ENCODE measurements at regions not wholly inside any gene's neighbourhood (a gene's known extent, or its start where the extent isn't known, plus 50 kb on each side); places are given as distances from the start of the nearest gene placed in this dataset.

DNA sequence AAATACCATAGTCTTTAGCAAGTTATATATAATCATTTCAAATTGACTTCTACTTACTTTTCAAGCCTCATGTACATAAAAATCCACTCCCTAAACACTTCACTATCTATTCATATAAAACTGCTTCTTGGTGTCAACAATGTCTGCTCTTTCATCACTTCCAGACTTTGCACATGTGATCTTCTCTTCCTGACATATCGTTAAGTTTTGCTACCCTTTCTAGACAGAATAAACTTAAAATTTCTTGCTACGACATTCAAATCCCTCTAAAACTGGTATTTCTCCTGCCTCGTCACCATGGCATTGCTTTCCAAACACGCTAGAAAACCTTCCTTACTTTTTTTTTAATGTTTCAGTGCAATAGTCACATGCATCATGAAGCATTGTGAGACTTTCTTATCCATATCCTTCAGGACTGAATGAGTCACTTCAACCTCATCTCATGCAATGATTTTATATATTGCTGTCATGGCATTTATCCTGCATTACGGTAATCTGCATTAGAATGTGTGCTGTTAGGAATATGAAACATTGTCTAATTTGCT lies 122.8 kb downstream of the GMNC start:
- ATAC-seq (no peak), DNase-seq (no peak)
- Mint-ChIP-seq H3K27me3 (no peaks in the 10 kb centered on the region), H3K36me3 (no peaks in the 10 kb centered on the region), H3K27ac (no peak overlapping the region), H3K9me3 (ENCODE audit: low read depth) (no peaks in the 10 kb centered on the region), H3K4me1 (no peaks in the 10 kb centered on the region), H3K4me3 (no peak overlapping the region)
- CTCF ChIA-PET, result no interaction called here

- no peaks in the 10 kb centered on the region for H3K36me3 Mint-ChIP-seq
- CTCF ChIA-PET, result no interaction called here
Measured at GRCh38 chr3:190738636-190739155, 123.8 kb downstream of the GMNC start.

GRCh38 chr3:190737446-190737845 lies 125.0 kb downstream of the GMNC start:
- H3K27ac Mint-ChIP-seq, result no peak overlapping the region
- DNase-seq, result no peak
- no peaks in the 10 kb centered on the region for H3K4me1 Mint-ChIP-seq
- H3K9me3 Mint-ChIP-seq (ENCODE audit: low read depth), result no peaks in the 10 kb centered on the region
- no peaks in the 10 kb centered on the region for H3K27me3 Mint-ChIP-seq
- ATAC-seq, result no peak
- no peaks in the 10 kb centered on the region for H3K36me3 Mint-ChIP-seq
- H3K4me3 Mint-ChIP-seq, result no peak overlapping the region
- CTCF ChIA-PET, result no interaction called here

More at GRCh38 chr3:190738636-190739155, 123.8 kb downstream of the GMNC start:
- Mint-ChIP-seq H3K4me3 (no peak overlapping the region), H3K9me3 (ENCODE audit: low read depth) (no peaks in the 10 kb centered on the region), H3K27me3 (no peaks in the 10 kb centered on the region), H3K27ac (no peak overlapping the region), H3K4me1 (no peaks in the 10 kb centered on the region)
- ATAC-seq (no peak), DNase-seq (no peak)

DNA sequence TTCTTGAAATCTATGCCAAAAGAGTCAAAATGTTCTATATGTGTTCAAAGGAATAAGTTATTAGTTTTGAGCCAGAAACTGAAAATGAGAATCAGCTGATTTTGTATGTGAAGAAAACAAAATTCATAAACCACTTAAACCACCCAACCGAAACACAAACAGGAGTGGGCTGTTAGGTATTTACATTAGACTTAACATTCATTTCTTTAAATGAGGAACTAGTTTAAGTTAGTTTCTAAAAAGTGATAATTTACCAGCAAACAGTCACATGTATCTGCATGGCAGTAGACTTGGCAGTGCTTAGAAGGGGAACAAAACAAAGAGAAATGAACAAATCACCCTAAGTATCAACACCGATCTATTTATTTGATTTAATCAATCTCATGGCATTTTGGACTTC lies 128.0 kb downstream of the GMNC start:
- CTCF ChIA-PET, result no interaction called here
- H3K27ac Mint-ChIP-seq, result no peak overlapping the region

GRCh38 chr3:190733591-190734146 lies 128.8 kb downstream of the GMNC start:
- no peak overlapping the region for H3K27ac Mint-ChIP-seq
- no peaks in the 10 kb centered on the region for H3K36me3 Mint-ChIP-seq
- CTCF ChIA-PET, result no interaction called here
- H3K4me1 Mint-ChIP-seq, result no peaks in the 10 kb centered on the region
- no peaks in the 10 kb centered on the region for H3K9me3 Mint-ChIP-seq (ENCODE audit: low read depth)
- H3K27me3 Mint-ChIP-seq, result no peaks in the 10 kb centered on the region
- no peak overlapping the region for H3K4me3 Mint-ChIP-seq
- DNase-seq (no peak), ATAC-seq (no peak)

More for the DNA sequence above, 128.0 kb downstream of the GMNC start:
- Mint-ChIP-seq H3K4me3 (no peak overlapping the region), H3K9me3 (ENCODE audit: low read depth) (no peaks in the 10 kb centered on the region), H3K27me3 (no peaks in the 10 kb centered on the region), H3K4me1 (no peaks in the 10 kb centered on the region), H3K36me3 (no peaks in the 10 kb centered on the region)
- ATAC-seq (no peak), DNase-seq (no peak)

GRCh38 chr3:190731596-190731995 lies 130.9 kb downstream of the GMNC start:
- no peaks in the 10 kb centered on the region for H3K9me3 Mint-ChIP-seq (ENCODE audit: low read depth)
- no peaks in the 10 kb centered on the region for H3K27me3 Mint-ChIP-seq
- H3K4me1 Mint-ChIP-seq, result no peaks in the 10 kb centered on the region
- ATAC-seq (no peak), DNase-seq (no peak)
- CTCF ChIA-PET, result interaction anchor here (1.8 kb wide), 1 partner anchor 15 kb away, joined by 5 read pairs; no protein-coding TSS in a partner anchor
- H3K27ac Mint-ChIP-seq, result no peak overlapping the region
- H3K36me3 Mint-ChIP-seq, result no peaks in the 10 kb centered on the region
- H3K4me3 Mint-ChIP-seq, result no peak overlapping the region

GRCh38 chr3:190728574-190729246 lies 133.8 kb downstream of the GMNC start:
- H3K4me1 Mint-ChIP-seq, result no peaks in the 10 kb centered on the region
- H3K9me3 Mint-ChIP-seq (ENCODE audit: low read depth), result no peaks in the 10 kb centered on the region
- no peaks in the 10 kb centered on the region for H3K36me3 Mint-ChIP-seq
- H3K27ac Mint-ChIP-seq, result no peak overlapping the region
- no peak for DNase-seq
- CTCF ChIA-PET, result no interaction called here
- no peaks in the 10 kb centered on the region for H3K27me3 Mint-ChIP-seq
- no peak overlapping the region for H3K4me3 Mint-ChIP-seq
- no peak for ATAC-seq

GRCh38 chr3:190722181-190722905 lies 140.2 kb downstream of the GMNC start:
- no peaks in the 10 kb centered on the region for H3K27me3 Mint-ChIP-seq
- H3K27ac Mint-ChIP-seq, result no peak overlapping the region
- no peaks in the 10 kb centered on the region for H3K4me1 Mint-ChIP-seq
- no peaks in the 10 kb centered on the region for H3K36me3 Mint-ChIP-seq
- no peak for DNase-seq
- no peak overlapping the region for H3K4me3 Mint-ChIP-seq
- ATAC-seq, result no peak
- H3K9me3 Mint-ChIP-seq (ENCODE audit: low read depth), result no peaks in the 10 kb centered on the region
- CTCF ChIA-PET, result no interaction called here

GRCh38 chr3:190721330-190721729 lies 141.2 kb downstream of the GMNC start:
- ATAC-seq, result no peak
- no peak overlapping the region for H3K4me3 Mint-ChIP-seq

GRCh38 chr3:190718671-190719070 lies 143.8 kb downstream of the GMNC start:
- Mint-ChIP-seq H3K9me3 (ENCODE audit: low read depth) (peaks cover 2% of the 10 kb centered on the region), H3K27ac (no peak overlapping the region), H3K36me3 (no peaks in the 10 kb centered on the region), H3K4me1 (no peaks in the 10 kb centered on the region), H3K27me3 (peaks cover 2% of the 10 kb centered on the region), H3K4me3 (no peak overlapping the region)
- ATAC-seq (no peak), DNase-seq (no peak)
- CTCF ChIA-PET, result no interaction called here

More at GRCh38 chr3:190721330-190721729, 141.2 kb downstream of the GMNC start:
- H3K27ac Mint-ChIP-seq, result no peak overlapping the region
- CTCF ChIA-PET, result no interaction called here
- H3K27me3 Mint-ChIP-seq, result no peaks in the 10 kb centered on the region
- no peaks in the 10 kb centered on the region for H3K36me3 Mint-ChIP-seq
- DNase-seq, result no peak
- no peaks in the 10 kb centered on the region for H3K9me3 Mint-ChIP-seq (ENCODE audit: low read depth)
- H3K4me1 Mint-ChIP-seq, result no peaks in the 10 kb centered on the region

DNA sequence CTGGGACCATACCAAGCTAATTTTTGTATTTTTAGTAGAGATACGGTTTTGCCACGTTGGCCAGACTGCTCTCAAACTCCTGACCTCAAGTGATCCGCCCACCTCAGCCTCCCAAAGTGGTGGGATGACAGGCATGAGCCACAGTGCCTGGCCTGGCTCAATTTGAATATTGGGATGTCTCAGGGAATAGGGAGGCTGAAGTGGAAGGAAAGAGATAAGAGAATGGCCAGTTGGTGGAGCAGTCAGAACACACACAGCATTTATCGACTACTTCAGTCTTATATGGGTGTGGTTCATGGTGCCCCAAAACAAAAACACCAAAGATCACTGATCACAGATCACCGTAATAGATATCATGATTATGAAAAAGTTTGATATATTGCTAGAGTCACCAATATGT lies 144.4 kb downstream of the GMNC start:
- H3K4me3 Mint-ChIP-seq, result no peak overlapping the region
- CTCF ChIA-PET, result no interaction called here

GRCh38 chr3:190716961-190717360 lies 145.5 kb downstream of the GMNC start:
- H3K4me3 Mint-ChIP-seq, result no peak overlapping the region
- no peak overlapping the region for H3K27ac Mint-ChIP-seq
- CTCF ChIA-PET, result interaction anchor here (2.3 kb wide), 1 partner anchor 15 kb away, joined by 5 read pairs; no protein-coding TSS in a partner anchor
- no peak for DNase-seq
- ATAC-seq, result no peak
- H3K36me3 Mint-ChIP-seq, result no peaks in the 10 kb centered on the region
- peaks cover 2% of the 10 kb centered on the region for H3K9me3 Mint-ChIP-seq (ENCODE audit: low read depth)
- no peaks in the 10 kb centered on the region for H3K4me1 Mint-ChIP-seq
- peaks cover 6% of the 10 kb centered on the region for H3K27me3 Mint-ChIP-seq

More for the DNA sequence above, 144.4 kb downstream of the GMNC start:
- no peak for ATAC-seq
- Mint-ChIP-seq H3K9me3 (ENCODE audit: low read depth) (peaks cover 2% of the 10 kb centered on the region), H3K27ac (no peak overlapping the region), H3K27me3 (peaks cover 2% of the 10 kb centered on the region), H3K36me3 (no peaks in the 10 kb centered on the region), H3K4me1 (no peaks in the 10 kb centered on the region)
- no peak for DNase-seq

GRCh38 chr3:190716211-190716610 lies 146.3 kb downstream of the GMNC start:
- CTCF ChIA-PET, result interaction anchor here (2.3 kb wide), 1 partner anchor 16 kb away, joined by 5 read pairs; no protein-coding TSS in a partner anchor
- ATAC-seq, result no peak
- Mint-ChIP-seq H3K9me3 (ENCODE audit: low read depth) (peaks cover 2% of the 10 kb centered on the region), H3K36me3 (no peaks in the 10 kb centered on the region), H3K27ac (no peak overlapping the region), H3K4me1 (no peaks in the 10 kb centered on the region), H3K27me3 (peaks cover 6% of the 10 kb centered on the region), H3K4me3 (no peak overlapping the region)
- DNase-seq, result no peak
